GM18511 (cell line): ENCODE measurements at regions not wholly inside any gene's neighbourhood (a gene's known extent, or its start where the extent isn't known, plus 50 kb on each side); places are given as distances from the start of the nearest gene placed in this dataset.
A peak's percentile ranks its signal among the peaks of the same experiment; 100 is the strongest.
"Not testable (repeated sequence)": the region's sequence is repeated elsewhere in the genome, so short reads cannot be mapped to it uniquely, and the experiment has no call there.

Experiments
- ATAC-seq: cut with Tn5 transposase; IDR thresholded peaks from one replicate; pipeline ENCODE4 v1.9.1; 2021; ENCODE audit warnings: mild to moderate bottlenecking, moderate library complexity; ENCODE audit not compliant: unreplicated experiment

- no peak for ATAC-seq
Measured at GRCh38 chr4:111919639-111920038, 225.6 kb upstream of the FAM241A start.

DNA sequence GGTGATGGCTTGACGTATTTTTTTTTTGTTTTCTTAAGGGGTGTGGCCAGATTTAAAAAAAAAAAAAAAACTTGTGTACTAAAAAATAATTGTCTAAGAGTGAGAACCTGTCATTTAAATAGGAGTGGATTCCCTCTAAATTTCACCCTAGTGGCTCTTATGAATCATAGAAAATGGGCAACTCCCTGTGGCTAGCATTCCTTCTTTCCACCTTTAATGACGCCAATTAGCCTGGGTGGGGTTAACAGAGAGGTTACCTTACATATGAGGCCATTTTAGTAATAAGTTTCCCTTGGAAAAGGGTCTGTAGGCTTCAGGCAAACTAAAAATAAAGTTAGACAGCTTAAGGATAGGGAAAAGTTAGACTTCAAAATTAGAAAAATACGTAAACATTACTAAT, 223.5 kb upstream of the FAM241A start:
- ATAC-seq = no peak

DNA sequence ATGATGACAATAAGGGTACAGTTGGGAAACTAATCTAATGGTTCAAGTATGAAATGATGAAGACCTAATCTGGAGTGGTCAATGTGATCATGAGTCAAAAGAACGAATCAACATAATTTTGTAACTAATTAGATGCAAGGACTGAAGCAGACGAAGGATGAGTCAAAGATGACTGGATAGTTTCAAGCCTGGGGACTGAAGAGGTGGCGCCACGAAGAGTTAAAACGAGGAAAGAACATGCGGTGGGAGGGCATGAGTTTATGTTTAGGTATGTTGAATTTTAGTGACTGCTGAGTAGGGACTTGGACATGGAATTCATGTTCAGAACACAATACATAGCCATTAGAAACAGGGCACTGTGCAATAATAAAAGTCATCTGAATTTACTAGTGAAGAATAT, 221.5 kb upstream of the FAM241A start:
- ATAC-seq = no peak

DNA sequence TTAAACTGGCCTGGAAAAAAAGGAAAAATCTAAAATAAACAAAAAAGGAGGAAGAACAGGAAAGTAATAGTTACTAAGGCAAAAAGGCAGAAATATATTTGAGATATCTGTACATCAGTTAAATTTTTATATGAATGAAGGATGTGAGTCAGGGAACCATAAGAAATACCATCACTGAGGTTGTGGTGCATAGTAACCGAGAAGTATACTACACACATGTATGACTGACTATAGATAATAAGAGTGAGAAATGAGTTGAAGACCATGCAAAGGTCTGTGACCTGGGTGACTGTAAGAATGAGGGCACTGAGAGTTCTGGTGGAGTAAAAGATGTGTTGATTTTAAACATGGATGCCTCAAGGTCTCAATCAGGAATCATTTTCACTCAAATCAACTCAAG, 220.6 kb upstream of the FAM241A start:
- ATAC-seq = no peak

DNA sequence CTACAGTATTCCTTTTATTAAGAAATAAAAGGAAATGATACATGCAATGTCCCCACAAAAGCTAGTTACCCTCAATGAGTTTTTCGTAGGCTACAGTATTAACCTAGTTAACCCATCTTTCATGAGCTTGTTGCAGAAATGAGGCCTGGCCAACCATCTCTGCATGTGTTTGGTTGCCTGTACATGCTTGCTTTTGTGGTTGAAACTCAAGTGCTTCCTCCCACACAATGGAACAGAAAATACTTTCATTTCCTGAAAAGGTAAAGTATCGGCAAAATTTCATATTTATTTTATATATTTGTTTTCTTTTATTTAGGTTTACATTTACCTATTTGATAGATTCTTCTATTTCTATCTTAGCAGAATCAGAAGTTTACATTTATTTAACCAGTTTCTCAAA, 214.6 kb upstream of the FAM241A start:
- ATAC-seq = peak; percentile 100

DNA sequence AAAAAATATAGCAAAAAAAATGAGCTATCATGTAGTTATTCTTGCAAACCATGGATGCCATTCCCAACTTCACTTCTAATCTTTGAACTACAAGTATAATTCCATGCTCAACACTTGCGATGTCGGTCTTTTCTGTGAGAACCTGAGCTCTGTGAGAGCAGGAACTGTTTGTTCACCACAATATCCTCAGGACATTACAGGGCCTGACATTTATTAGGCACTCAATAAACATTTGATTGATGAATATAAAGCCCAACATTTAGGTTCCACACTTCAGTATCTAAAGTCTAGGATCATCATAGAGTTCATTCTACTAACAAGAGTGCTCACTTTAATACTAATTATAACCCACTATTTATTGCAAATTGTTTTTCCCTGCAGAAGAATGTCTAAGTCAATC, 211.6 kb upstream of the FAM241A start:
- ATAC-seq = no peak

DNA sequence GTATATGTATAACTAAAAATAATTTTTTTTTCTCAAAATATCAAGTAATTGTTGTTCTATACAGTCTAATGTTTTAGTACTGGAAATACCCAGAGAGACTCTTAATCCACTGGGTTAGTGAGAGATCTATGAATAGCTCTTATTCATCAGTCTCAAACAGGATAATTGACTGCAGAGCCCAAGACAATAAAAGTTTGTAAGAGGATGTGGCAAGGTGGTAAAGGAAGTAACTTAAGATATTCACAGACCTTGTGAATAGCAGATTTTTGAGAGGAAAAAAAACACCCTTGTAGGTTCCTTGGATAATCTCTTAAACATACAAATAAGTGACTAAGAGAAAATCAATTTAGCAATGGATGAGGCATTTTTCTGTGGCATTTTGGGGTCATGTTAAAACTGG, 210.9 kb upstream of the FAM241A start:
- ATAC-seq = no peak

- ATAC-seq = peak; percentile 91
Measured at GRCh38 chr4:111937368-111937767, 207.9 kb upstream of the FAM241A start.

- no peak for ATAC-seq
Measured at GRCh38 chr4:111941957-111942356, 203.3 kb upstream of the FAM241A start.

DNA sequence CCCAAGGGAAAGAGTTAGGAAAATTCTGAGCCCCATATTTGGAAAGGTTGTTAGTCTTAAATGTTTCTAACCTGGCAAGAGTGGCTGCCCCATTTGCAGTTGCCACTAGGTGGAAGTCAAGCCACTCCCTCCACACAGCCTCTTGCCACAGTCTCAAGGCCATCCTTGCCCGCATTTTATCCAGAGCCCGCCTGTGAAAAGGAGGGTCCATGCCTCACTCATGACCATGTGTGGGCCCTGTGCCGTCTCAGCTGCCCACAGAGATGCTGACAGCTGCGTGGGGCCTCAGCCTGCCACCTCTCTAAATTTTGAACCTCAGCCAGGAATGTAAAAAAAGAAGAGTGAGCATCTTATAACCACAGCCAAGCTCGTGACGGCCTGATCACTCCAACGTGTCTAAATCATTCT, 201.5 kb upstream of the FAM241A start:
- ATAC-seq = peak; percentile 94

DNA sequence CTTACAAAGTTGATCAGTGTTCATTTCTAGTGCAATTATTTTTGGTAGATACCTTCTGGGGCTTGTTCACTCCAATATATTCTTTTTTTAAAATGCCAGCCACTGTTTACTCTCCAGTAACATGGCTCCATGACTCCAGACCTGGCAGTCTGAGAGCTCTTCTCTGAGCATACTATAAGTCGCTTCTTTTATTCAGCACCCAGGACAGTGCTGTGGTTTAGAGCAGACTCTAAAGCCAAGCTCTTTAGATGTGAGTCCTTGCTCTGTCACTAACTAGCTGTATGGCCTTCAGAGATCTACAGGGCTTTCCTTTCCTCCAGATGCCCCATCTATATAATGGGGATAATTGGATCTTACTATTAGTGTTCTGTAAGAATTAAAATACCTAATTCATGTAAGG, 200.2 kb upstream of the FAM241A start:
- no peak for ATAC-seq

- no peak for ATAC-seq
Measured at GRCh38 chr4:111946800-111947199, 198.5 kb upstream of the FAM241A start.

DNA sequence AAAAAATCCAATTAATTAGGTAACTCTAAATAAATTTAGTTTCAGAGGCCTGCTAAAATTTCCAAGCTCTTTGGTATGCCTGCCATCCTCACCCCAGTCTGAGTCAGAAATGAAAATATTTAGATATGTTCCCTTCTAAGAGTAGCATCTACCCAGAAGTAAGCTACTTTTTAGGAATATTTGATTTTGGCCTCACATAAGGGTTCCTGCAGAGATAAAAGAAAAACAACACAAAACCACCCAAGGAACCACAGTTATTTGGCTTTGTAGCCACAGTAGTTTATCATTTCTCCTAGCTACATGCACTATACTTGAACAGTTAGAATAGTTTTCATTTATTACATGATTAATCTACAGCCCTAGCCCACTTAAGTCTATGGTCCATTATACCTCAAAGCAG, 192.6 kb upstream of the FAM241A start:
- ATAC-seq = no peak

- ATAC-seq = no peak
Measured at GRCh38 chr4:111954550-111954949, 190.7 kb upstream of the FAM241A start.

- no peak for ATAC-seq
Measured at GRCh38 chr4:111955001-111955400, 190.3 kb upstream of the FAM241A start.

GRCh38 chr4:111957116-111957515, 188.1 kb upstream of the FAM241A start:
- no peak for ATAC-seq

DNA sequence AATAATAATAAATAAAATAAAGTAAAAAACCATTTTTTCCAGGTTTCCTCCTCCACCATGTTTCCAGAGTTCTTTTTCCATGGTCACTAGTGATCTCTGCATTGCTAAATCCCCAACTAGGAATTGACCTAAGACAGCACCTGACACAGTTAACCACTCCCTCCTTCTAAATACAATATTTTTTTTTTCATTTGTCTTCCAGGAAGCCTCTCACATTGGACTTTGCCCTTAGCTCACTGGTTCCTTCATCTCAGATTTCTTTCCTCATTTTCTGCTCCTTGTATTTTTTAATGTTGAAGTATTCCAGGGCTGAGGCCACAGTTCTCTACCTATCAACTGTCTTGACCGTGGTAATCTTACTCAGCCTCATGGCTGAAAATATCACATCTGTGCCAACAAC, 187.3 kb upstream of the FAM241A start:
- ATAC-seq = no peak

DNA sequence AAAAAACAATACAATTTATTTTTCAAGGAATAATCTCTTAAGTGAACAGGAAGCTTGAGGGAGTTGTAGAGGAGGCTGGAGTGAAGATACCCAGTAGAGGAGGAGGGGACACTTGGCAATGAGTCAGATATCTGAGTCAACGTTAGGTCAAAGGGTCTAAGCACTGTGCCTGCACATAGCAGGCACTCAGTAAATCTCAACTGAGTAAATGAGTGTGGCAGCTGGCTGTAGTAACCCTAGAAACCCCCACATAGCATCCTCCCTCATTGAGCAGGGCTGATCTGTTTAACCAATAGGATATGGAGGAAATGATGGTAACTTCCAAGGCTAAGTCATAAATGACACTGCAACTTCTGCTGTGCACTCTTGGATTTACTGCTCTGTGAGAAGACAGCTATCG, 186.0 kb upstream of the FAM241A start:
- peak; percentile 37 for ATAC-seq

GRCh38 chr4:111960241-111960667, 185.0 kb upstream of the FAM241A start:
- ATAC-seq = peak; percentile 85

GRCh38 chr4:111961026-111961425, 184.2 kb upstream of the FAM241A start:
- not testable (repeated sequence) for ATAC-seq

GRCh38 chr4:111961809-111962208, 183.4 kb upstream of the FAM241A start:
- no peak for ATAC-seq

- ATAC-seq = peak; percentile 28
Measured at GRCh38 chr4:111963158-111963700, 182.0 kb upstream of the FAM241A start.

DNA sequence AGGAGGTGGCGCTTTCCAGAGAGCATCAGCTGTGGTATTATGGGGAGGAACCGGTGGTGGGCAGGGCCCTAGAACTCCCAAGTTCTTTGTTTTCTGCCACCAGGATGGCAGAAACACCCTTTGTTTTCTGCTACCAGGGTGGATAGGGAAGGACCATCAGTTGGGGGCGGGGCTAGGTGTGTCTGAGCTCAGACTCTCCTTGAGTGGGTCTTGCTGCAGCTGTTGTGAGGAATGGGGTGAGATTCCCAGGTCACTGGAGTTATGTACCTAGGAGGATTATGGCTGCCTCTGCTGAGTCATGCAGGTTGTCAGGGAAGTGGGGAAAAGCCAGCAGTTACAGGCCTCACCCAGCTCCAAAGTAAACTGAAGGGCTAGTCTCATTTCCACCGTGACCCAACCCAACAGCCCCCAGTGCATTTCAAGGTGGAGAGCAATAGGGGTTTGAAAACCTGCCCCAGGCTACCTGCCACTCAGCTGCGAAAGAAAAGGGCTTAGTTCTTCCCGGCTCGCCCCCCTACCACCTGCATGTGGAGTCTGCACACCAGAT, 167.8 kb upstream of the FAM241A start:
- no peak for ATAC-seq
